NT2/D1 (cell line): ENCODE measurements at regions not wholly inside any gene's neighbourhood (a gene's known extent, or its start where the extent isn't known, plus 50 kb on each side); places are given as distances from the start of the nearest gene placed in this dataset.

ENCODE experiments used
- YY1 ChIP-seq: IDR thresholded peaks from 2 replicates; pipeline ENCODE4 v1.6.1; 2011; ENCODE audit not compliant: insufficient read length, insufficient read depth
- ZNF274 ChIP-seq: IDR thresholded peaks from 2 replicates; pipeline ENCODE4 v1.6.1; 2011; ENCODE audit warnings: mild to moderate bottlenecking, low read depth, low read length

- TF ChIP-seq ZNF274 (no peak), YY1 (no peak)
Measured at GRCh38 chr14:101207041-101207440, 303.5 kb upstream of the RTL1 start.
